GM18951 (cell line): ENCODE measurements at regions not wholly inside any gene's neighbourhood (a gene's known extent, or its start where the extent isn't known, plus 50 kb on each side); places are given as distances from the start of the nearest gene placed in this dataset.

ENCODE experiments used
- POLR2A ChIP-seq: IDR thresholded peaks from 4 replicates; pipeline ENCODE4 v1.6.1; 2011; ENCODE audit warnings: mild to moderate bottlenecking; ENCODE audit not compliant: insufficient read length, insufficient read depth; ENCODE audit errors: extremely low read depth
- in situ Hi-C: fragments of 300-500 bp; cut with MboI; formaldehyde crosslinking; loops from one replicate; pipeline ENCODE4 v1.12.0; 2022; ENCODE audit warnings: low sequenced_read_pairs, mixed read lengths, inconsistent platforms; ENCODE audit not compliant: unreplicated experiment

- TF ChIP-seq POLR2A, result no peak
- in situ Hi-C loops, result no loop called here
These were observed 1187.0 kb upstream of the SLC10A2 start for GRCh38 chr13:104253063-104253680.

DNA sequence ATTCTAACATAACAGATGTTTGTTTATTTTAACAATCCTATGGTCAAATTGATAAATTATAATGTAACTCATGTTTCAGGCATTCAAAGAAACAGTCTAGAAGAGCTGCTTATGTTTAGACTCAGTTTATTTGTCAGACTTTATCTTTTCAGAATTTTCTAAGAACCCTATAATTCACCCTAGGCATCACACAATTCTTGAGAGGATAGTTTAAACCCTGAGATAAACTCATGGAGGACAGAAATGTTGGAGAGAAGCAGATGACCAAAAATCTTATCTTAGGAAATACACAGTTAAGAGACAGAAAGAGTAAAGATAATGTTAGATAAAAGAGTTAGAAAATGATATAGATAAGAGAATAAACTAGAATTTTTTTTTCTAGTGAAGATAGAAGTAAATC lies 1185.7 kb upstream of the SLC10A2 start:
- in situ Hi-C loops, result no loop called here
- TF ChIP-seq POLR2A, result no peak

DNA sequence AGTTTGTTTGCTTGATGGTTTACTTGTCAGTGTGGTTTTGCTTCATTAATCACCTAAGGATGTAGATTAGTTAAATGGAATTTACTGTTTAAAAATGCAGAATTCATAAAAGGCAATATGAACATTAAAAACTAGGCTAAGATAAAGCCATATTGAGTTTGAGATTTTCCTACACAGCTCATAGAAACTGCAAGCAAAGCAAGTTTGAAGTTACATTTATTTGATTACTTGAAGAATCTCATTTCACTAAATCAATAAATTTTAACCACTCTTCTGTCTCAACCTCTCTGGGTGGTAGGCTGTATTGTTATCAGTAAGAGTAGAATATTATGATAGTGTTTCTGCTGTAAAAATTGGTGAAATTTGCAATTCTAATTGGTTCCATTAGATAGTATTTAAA lies 1180.7 kb upstream of the SLC10A2 start:
- in situ Hi-C loops, result no loop called here
- no peak for TF ChIP-seq POLR2A

DNA sequence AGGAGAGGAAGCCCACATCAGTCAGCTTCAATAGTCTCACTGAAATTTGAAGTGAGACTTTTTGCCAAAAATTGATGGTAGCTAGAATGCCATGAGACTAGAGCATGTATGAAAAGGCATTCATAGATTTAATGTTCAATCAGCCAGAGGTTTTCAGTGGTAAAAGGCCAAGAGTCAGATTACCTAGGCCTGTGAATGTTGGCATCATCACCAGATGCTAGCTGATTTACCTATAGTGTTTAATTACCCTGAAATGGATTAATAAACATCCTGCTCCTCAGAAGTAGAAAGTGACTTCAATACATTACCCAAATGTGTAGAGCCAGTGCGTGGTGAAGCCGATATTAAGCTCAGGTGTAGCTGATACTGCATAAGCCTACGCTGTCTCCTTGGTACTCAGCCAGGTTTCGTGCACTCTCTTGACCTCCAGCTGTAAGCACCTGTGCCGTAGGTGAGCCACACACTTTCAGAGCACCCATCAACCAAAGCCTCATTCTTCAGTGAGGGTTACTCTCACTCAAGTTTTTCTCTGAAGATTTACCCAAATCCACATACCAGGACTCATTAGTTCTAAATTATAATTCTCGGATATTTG lies 1140.3 kb upstream of the SLC10A2 start:
- in situ Hi-C loops, result no loop called here
- no peak for TF ChIP-seq POLR2A

- in situ Hi-C loops, result no loop called here
- TF ChIP-seq POLR2A, result no peak
These were observed 1138.0 kb upstream of the SLC10A2 start for GRCh38 chr13:104204177-104204576.

DNA sequence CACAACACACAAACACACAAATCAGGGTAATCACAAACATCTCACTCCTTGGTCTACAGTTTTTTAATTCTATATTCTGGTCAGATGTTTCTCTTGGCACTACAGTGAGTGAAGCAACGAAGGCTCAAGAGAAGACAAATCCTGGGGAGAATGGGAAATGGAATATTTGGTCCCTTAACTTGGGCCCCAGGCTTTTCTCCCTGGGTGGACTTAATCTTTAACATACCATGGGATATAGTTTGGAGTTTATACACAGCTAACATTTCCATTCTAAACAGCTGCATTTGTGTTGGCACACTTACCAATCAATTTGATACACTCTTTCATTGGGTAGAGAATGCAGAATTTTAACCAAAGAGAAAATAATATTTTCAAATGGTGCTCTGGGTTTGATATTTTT lies 1132.6 kb upstream of the SLC10A2 start:
- TF ChIP-seq POLR2A, result no peak
- in situ Hi-C loops, result no loop called here

GRCh38 chr13:104196611-104197010 lies 1130.4 kb upstream of the SLC10A2 start:
- no peak for TF ChIP-seq POLR2A
- in situ Hi-C loops, result no loop called here

DNA sequence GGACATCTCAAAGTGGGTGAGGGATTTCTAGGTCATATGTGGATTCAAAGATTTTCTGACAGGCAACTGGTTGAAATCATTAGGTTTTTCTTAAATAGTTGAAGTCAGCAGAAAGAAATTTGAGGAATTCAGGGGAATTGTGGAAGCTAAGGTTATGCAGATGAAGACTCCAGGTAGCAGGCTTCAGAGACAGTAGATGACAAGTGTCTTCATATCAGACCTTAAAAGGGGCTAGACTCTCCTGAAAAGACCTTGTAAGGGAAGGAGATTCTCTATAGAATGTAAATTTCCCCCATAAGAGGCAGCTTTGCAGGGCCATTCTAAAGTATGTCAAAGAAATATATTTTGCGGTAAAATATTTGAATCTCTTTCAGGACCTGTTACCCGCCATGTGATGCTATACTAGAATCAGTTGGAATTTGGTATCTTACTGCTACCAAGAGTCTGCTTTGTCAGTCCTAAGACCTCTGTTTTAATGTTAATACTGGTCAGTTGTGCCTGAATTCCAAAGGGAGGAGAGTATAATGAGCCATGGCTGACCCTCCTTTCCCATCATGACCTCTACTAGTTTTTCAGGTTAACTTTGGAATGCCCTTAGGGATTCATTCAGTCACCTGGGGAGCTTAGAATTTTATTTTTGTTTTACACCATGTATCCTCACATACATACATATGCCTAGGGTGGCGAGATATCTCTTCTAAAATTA lies 1115.5 kb upstream of the SLC10A2 start:
- in situ Hi-C loops, result no loop called here
- TF ChIP-seq POLR2A, result no peak

- in situ Hi-C loops, result no loop called here
- TF ChIP-seq POLR2A, result no peak
These were observed 1104.9 kb upstream of the SLC10A2 start for GRCh38 chr13:104170980-104171555.

DNA sequence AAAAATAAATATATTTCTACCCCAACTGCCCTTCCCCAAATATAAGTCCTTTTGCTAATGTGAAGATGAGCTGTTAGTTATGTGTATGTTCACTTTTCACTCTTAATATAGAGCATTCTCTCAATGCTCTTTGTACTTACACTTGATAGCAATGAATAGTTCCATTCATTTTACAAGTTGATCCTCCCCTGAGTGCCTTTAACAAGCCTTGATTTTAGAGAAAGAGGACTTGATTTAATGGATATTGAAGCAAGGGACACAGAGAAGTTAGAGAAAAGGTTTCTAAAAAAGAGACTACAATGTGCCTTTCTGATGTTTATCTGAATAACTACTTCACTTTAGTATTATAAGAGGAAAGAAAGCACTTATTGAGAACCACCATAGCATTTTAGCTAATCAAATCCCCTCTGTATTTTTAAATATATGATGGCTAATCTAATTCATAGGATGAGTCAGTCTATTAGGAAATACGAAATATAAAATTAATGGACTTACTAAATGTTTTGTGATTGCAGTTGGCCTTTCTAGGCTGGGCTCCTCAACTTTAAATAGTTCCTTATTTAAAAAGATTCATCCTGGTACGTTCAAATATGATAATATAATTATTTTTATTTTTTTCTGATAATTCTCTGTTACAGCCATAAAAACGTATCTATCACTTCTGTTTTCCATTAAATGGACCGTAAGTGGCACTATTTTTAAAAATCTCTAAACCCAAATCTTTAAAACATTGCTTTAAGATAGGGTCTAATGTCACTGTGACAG lies 1097.8 kb upstream of the SLC10A2 start:
- in situ Hi-C loops, result no loop called here
- no peak for TF ChIP-seq POLR2A

DNA sequence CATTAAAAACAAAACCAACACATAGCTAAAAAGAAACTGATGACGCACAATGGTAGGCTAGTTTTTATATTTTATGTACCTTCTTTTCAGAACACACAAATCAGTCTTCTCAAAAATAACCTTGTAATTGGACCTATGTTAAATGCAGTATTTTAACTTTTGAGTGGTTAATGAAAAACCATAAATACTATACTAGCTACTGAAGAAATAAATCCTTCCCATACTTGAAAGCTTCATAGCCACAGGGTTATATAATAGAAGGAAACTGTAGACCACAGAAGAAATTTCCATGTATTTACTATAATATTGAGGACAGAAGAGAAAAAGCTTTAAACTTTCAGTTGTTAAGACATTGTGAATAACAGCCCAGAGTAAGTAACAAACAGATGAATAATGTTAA lies 1094.3 kb upstream of the SLC10A2 start:
- no peak for TF ChIP-seq POLR2A
- in situ Hi-C loops, result no loop called here

DNA sequence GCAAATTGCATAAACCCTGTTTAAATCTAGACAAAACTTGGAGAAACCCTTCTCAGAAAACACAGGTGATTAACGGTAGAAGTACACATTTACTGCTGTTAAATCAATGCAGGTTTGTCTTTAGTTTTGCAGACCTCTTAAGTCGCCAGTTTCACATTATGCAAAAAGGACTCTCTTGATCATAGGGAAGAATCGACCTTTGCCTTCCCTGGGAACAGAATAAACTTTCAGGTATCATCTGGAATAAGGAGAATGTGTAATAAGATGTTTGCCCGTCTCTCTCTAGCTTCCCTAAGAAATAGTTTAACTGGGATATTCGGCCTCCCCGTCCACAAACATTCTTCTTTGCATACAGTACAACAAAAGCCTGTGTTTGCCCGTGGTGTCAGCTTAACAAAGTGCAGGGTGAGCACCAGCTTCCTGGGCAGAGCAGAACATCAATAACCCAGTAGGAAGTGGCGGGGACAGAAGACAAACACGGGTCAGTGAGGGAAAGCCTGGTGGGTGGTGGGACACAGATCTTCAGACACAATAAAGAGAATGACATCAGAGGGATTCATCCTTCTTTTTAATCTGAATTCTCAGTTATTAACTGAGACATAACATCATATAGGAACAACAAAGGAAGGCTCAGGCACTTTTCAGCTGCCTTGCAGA lies 1077.7 kb upstream of the SLC10A2 start:
- TF ChIP-seq POLR2A, result no peak
- in situ Hi-C loops, result no loop called here

DNA sequence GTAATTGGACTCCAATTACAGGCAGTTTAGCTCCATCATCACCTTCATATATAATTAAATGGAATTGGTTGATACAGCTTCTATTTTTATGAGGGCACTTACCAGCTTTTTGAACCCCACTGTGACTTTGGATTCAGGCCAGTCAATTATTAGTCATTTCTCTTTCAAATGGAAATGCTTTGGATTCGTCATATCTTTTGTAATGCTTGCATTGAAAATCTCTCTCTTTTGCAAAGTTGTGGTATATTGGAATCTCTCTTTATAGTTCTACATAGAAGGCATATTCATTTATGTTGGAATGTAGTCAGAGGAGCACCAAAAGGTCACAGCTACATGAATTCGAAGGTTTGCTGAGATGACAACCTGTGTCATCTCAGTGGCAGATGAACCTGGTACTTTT lies 1074.3 kb upstream of the SLC10A2 start:
- in situ Hi-C loops, result no loop called here
- TF ChIP-seq POLR2A, result no peak
